HG03064 (cell line): ENCODE measurements at regions not wholly inside any gene's neighbourhood (a gene's known extent, or its start where the extent isn't known, plus 50 kb on each side); places are given as distances from the start of the nearest gene placed in this dataset.
"Not testable (repeated sequence)": the region's sequence is repeated elsewhere in the genome, so short reads cannot be mapped to it uniquely, and the experiment has no call there.

Experiments used
- ATAC-seq: cut with Tn5 transposase; IDR thresholded peaks from one replicate; pipeline ENCODE4 v1.9.1; 2021; ENCODE audit warnings: low read depth; ENCODE audit not compliant: unreplicated experiment

DNA sequence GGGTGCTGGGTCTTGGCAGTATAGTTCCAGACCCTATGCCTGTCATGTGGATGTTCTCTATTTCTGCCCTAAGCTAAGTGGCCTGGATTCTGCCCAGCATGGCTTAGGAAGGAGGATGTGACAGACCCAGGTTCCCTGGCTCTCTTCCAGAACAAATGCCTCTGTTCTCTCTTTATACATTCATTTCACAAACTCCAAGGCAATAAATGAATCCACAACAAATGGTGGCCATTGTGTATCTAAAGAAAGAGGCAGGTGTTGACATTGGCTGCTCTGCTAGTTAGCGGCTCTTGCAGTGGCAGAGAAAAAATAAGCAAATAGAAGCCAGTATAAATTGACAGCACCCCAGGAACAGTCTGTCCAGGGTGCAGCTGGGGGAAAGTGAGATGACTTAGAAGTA lies 298.6 kb downstream of the SUCLG1 start:
- no peak for ATAC-seq

GRCh38 chr2:84158605-84159004 lies 300.5 kb downstream of the SUCLG1 start:
- ATAC-seq = no peak

DNA sequence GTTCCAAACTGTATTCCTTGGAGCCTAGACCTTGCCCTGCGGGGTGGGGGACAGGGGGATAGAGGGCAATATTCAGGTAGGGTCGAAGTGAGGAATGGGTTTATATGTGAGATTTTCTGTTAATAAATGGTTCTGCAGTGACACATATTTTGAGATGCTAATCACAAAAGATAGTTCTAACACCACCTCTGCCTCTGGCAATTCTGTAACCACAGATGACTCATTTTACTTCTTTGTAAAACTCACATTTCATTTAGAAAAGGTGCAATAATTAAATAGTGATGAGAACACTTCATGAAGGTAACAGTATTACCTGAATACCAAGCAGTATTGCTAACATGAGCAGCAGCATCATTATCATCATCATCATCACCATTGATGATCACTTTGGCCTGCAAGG lies 306.6 kb downstream of the SUCLG1 start:
- ATAC-seq = no peak

DNA sequence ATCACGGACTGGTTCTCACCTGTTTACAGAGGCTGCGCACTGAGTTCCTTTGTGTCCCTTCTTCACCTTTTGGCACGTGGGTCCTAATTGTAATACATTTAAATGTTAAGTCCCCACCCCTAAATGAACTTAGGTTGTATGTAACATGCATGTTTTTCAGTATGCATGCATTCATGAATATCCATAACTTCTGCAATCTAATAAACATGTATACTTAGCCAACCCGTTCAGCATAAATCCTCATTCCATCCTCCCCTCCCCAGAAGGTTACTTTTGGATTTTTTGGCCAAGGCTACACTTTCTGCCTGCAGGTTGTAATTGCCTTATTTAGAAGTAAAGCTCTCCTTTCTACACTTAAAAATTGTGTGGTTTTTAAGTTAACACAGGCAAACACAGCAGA lies 314.7 kb downstream of the SUCLG1 start:
- no peak for ATAC-seq

- no peak for ATAC-seq
Observed at GRCh38 chr2:84137034-84137433, 322.0 kb downstream of the SUCLG1 start.

DNA sequence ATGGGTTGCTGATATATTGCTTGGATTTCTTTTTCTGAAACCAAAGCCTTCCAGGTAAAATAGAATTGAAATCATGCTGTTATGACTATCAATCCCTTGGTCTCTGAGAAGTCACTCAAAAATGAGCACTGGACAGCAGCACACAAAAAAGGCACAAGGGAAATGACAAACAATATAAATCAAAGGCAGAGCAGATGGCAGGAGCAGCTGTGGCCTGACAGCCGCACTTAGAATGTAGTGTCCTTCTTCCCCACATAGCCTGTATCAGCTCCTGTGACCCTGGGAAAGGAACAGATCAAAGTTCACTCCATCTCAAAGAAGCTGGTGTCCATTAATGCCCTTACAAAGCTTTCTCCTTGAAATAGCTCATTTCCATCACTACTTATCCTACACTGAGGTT lies 326.7 kb downstream of the SUCLG1 start:
- no peak for ATAC-seq

DNA sequence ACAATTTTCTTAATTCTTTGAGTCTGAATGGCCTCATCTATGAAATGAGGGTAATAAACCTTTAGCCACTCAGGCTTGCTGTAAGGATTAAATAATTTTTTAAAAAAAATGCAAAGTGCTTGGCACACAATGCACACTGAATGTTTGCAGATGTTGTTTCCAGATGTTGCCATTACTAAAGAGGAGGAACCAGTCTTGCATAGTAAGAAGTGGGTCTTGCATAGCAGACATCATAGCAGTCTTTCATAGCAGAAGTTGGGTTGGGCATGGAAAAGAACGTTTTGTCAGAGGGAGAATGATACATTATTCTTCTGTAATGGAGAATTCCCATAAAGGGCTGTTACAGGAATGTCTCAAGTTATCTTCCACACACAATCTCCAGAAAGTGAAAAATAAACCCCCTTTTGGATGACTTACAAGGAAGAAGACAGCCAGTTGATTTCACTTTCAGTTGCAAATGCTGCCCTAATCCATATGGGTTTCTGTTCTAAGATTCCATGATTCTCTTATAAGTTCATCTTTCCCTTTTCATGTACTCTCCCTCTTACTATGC lies 327.7 kb downstream of the SUCLG1 start:
- ATAC-seq = no peak

GRCh38 chr2:84129018-84129417 lies 330.1 kb downstream of the SUCLG1 start:
- ATAC-seq = no peak

- ATAC-seq = not testable (repeated sequence)
Observed at GRCh38 chr2:84127812-84128211, 331.3 kb downstream of the SUCLG1 start.

DNA sequence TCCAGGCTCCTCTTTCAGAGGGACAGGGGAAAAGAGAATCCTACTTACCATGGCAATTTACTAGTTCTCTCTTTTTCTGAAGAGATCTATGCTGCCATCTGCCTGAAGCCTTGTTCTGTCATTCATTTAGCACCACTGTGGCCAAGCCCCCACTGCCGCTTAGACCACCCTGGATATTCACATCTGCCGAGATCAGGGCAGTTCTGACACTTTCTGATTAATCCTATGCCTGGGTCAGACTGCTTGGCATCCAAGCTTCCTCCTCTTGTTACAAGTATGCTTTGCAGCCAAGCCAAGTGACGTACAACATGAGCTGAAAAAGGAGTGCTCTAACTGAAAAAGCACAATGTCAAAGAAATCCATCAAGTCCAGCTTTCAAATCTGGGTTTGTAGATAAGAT lies 332.6 kb downstream of the SUCLG1 start:
- ATAC-seq = no peak

- ATAC-seq = no peak
Observed at GRCh38 chr2:84126084-84126483, 333.0 kb downstream of the SUCLG1 start.

GRCh38 chr2:84116143-84116542 lies 342.9 kb downstream of the SUCLG1 start:
- no peak for ATAC-seq

DNA sequence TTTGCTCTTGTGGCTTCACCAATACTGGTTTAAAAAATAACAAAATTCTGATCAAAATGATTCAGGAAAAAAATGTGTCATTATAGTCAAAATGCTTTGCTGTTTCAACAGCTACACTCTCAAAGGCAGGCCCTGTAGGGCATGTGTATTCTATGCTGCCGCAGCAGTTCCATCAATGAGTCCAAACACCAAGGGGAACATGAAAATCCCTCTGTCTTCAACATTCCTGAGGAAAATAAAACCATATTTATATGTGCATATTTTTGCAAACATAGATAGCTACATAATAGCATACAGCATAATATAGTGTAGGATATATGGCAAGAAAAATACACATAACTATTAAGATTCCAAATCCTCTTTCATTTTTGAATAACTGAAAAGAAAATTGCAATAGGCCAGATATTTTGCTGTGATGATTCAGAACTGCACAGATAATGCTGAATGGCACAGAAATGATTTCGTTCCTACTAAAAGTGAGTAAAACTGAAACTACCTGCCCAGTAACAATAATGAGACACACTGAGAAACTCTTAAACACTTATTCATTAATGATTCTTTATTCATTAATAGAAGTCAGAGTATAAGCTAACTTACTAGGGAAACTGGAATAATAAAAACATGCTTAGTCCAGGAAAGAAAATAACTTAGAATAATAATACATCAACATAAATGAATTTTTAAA lies 343.8 kb downstream of the SUCLG1 start:
- ATAC-seq = peak; percentile 90

GRCh38 chr2:84103816-84104527 lies 355.1 kb downstream of the SUCLG1 start:
- not testable (repeated sequence) for ATAC-seq

- ATAC-seq = no peak
Observed at GRCh38 chr2:84102274-84102673, 356.8 kb downstream of the SUCLG1 start.

DNA sequence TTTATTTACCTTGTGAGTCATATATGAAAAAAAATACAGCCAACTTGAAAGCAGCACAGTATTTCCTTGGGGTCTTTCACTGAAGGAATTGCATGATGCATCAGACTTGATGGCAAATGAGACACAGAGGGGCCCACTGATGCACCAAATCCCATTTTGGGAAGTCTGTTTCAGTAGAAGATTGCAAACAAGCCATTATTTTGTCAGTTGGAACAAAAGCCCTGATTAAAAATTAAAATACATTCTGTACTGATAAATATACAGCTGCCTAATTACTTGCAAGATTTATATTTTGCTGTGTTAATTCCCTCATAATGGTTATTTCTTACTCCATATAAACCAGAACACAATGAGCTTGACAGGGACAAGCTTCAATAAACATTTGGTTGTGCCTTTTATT lies 370.4 kb downstream of the SUCLG1 start:
- ATAC-seq = no peak

GRCh38 chr2:84085562-84085961 lies 373.5 kb downstream of the SUCLG1 start:
- no peak for ATAC-seq

DNA sequence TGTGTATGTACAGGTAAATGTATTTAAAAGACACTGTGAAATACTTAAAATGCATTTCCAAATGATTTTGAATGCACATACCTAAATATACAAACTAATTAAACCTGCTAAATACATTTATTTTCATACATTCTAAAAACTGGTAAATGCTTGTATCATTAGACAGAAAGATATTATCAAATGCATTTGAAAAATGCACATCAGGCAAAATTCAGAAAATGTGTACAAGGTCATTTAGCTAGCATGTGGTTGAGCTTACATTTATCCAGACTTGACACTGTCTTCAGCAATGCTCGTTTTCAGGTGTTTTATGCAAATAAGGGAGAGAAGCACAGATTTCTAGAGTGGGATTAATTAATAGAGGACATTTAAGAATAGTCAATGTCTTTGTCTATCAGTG lies 374.2 kb downstream of the SUCLG1 start:
- ATAC-seq = no peak

- ATAC-seq = no peak
Observed at GRCh38 chr2:84083984-84084383, 375.1 kb downstream of the SUCLG1 start.

DNA sequence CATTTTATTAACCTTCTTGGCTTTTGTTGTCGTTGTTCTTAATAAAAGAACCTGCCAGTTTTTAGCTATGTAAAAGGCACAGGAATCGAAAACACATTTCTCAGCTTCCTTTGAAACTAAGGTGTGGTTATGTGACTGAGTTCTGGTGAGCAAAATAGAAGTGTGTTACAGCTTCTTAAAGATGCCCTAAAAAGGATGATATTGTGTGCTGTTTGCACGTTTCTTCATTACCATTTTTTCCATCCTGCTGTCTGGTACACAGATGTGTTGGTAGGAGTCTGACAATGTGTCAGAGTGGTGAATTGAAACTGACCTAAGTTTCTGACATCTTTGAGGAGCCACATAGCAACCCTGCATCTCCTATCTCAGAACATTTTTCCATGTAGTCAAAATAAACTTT lies 380.6 kb downstream of the SUCLG1 start:
- ATAC-seq = no peak

GRCh38 chr2:84077496-84077895 lies 381.6 kb downstream of the SUCLG1 start:
- no peak for ATAC-seq

- ATAC-seq = no peak
Observed at GRCh38 chr2:84071050-84071449, 388.0 kb downstream of the SUCLG1 start.
